ENCODE measurements at regions not wholly inside any gene's neighbourhood (a gene's known extent, or its start where the extent isn't known, plus 50 kb on each side); places are given as distances from the start of the nearest gene placed in this dataset.

DNA sequence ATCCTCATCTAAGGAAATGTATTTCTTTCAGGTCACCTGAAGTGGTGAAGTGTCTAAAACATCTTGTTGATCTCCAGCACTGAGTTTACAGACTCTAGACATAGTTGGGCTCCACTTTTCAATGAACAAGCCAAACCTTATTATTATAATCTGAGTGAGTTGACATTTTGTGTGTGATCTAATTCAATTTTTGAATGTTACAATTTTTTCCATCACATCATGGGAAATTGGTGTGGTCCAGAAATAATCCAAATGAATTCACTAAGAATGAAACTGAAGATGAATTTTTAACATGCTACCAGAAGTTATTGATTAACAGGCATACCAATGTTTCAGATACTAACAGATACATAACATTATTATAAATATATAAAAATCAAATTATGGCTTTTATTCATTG is 75.6 kb upstream of the EFEMP1 start:
- TF ChIP-seq, protein P1, sequence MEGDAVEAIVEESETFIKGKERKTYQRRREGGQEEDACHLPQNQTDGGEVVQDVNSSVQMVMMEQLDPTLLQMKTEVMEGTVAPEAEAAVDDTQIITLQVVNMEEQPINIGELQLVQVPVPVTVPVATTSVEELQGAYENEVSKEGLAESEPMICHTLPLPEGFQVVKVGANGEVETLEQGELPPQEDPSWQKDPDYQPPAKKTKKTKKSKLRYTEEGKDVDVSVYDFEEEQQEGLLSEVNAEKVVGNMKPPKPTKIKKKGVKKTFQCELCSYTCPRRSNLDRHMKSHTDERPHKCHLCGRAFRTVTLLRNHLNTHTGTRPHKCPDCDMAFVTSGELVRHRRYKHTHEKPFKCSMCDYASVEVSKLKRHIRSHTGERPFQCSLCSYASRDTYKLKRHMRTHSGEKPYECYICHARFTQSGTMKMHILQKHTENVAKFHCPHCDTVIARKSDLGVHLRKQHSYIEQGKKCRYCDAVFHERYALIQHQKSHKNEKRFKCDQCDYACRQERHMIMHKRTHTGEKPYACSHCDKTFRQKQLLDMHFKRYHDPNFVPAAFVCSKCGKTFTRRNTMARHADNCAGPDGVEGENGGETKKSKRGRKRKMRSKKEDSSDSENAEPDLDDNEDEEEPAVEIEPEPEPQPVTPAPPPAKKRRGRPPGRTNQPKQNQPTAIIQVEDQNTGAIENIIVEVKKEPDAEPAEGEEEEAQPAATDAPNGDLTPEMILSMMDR (IDR thresholded peaks at IDR 0.05), result no peak
- no peak for TF ChIP-seq POLR2A (IDR thresholded peaks at IDR 0.05)
